Sigmoid colon (tissue), 6 donors: ENCODE measurements at regions not wholly inside any gene's neighbourhood (a gene's known extent, or its start where the extent isn't known, plus 50 kb on each side); places are given as distances from the start of the nearest gene placed in this dataset.

Experiments
- DNase-seq: peaks from one replicate; pipeline ENCODE4 v3.0.0-alpha.2; 2019
- H3K27ac ChIP-seq, 4 donors: fragments of 200-600 bp; sonication (generic); one replicate each; pipeline ENCODE4 v1.5.1; 2016 to 2019; ENCODE audit warnings: mild to moderate bottlenecking in 1 of 4
- H3K27me3 ChIP-seq, 3 donors: fragments of 200-600 bp; sonication (generic); one replicate each; pipeline ENCODE4 v1.5.1; 2019; ENCODE audit warnings: mild to moderate bottlenecking in 1 of 3
- H3K36me3 ChIP-seq, 4 donors: fragments of 200-600 bp; sonication (generic); one replicate each; pipeline ENCODE4 v1.5.1; 2016 to 2019
- H3K4me1 ChIP-seq, 4 donors: fragments of 200-600 bp; sonication (generic); one replicate each; pipeline ENCODE4 v1.5.1; 2017 to 2019
- H3K4me3 ChIP-seq, 4 donors: fragments of 200-600 bp; sonication (generic); one replicate each; pipeline ENCODE4 v1.5.1; 2017 to 2019; ENCODE audit warnings: mild to moderate bottlenecking in 2 of 4, moderate library complexity in 1 of 4
- H3K9me3 ChIP-seq, 4 donors: fragments of 200-600 bp in 3 of 4; sonication (generic) in 3 of 4; one replicate each; pipeline versions ENCODE4 v1.5.1 to v1.6.1; 2013 to 2019
- CTCF ChIP-seq, 4 experiments: fragments of 450-650 bp in 3 of 4; fragments of 200-600 bp in 1 of 4; IDR thresholded peaks; one replicate each; pipeline ENCODE4 v1.5.1; 2016 to 2019; ENCODE audit warnings: antibody characterized with exemption in 4 of 4, mild to moderate bottlenecking in 3 of 4, moderate library complexity in 2 of 4
- EP300 ChIP-seq, 4 donors: sonication (generic); formaldehyde crosslinking; IDR thresholded peaks; one replicate each; pipeline ENCODE4 v1.6.1; 2017; ENCODE audit warnings: antibody characterized with exemption in 4 of 4
- POLR2A ChIP-seq, 2 donors: fragments of 450-650 bp; IDR thresholded peaks; one replicate each; pipeline ENCODE4 v1.6.1; 2016; ENCODE audit warnings: antibody characterized with exemption in 2 of 2, mild to moderate bottlenecking in 2 of 2, moderate library complexity in 2 of 2
- POLR2AphosphoS5 ChIP-seq, 4 donors: sonication (generic); formaldehyde crosslinking; IDR thresholded peaks; one replicate each; pipeline ENCODE4 v1.6.1; 2017; ENCODE audit warnings: antibody characterized with exemption in 4 of 4
- WGBS, 2 donors: extraction: QIAGEN DNeasy Blood & Tissue Kit; methylation state at CpG; one replicate each; pipeline ENCODE4 v1.1.7; 2013; 5-methylcytosine and 5-hydroxymethylcytosine counted together
- intact Hi-C: fragments of 100-400 bp; cut with DNase I; formaldehyde crosslinking; loops from one replicate; pipeline ENCODE4 v1.15.1; 2023
- donor health status: healthy with polysubstance abuse.
- donor health status: healthy.

GRCh38 chrX:33307911-33308354 lies 96.6 kb upstream of the DMD start:
- no peak for DNase-seq
- Histone ChIP-seq H3K9me3 (no peaks in the 10 kb centered on the region), H3K4me1 (no peaks in the 10 kb centered on the region), H3K36me3 (no peaks in the 10 kb centered on the region), H3K4me3 (no peak overlapping the region), H3K27ac (no peak overlapping the region), H3K27me3 (no peaks in the 10 kb centered on the region)
- intact Hi-C loops, result no loop called here
- TF ChIP-seq POLR2AphosphoS5 (IDR thresholded peaks at IDR 0.05) (no peak), EP300 (IDR thresholded peaks at IDR 0.05) (no peak)
- WGBS, 2 donors, result 88 to 91% methylated on average over 2 of the region's 2 CpGs

- Histone ChIP-seq H3K9me3 (no peaks in the 10 kb centered on the region), H3K27me3 (no peaks in the 10 kb centered on the region), H3K4me3 (no peak overlapping the region), H3K27ac (no peak overlapping the region), H3K36me3 (no peaks in the 10 kb centered on the region), H3K4me1 (no peaks in the 10 kb centered on the region)
- TF ChIP-seq EP300 (IDR thresholded peaks at IDR 0.05) (no peak), POLR2A (IDR thresholded peaks at IDR 0.05) (no peak), CTCF (IDR thresholded peaks at IDR 0.05) (no peak)
- intact Hi-C loops, result no loop called here
- 96% methylated on average over 5 of the region's 5 CpGs for WGBS, 2 donors
- no peak for DNase-seq
Measured at GRCh38 chrX:33298622-33299021, 87.3 kb upstream of the DMD start.

GRCh38 chrX:33285550-33285949 lies 74.2 kb upstream of the DMD start:
- Histone ChIP-seq H3K27ac (no peak overlapping the region), H3K4me1 (no peaks in the 10 kb centered on the region), H3K27me3 (no peaks in the 10 kb centered on the region), H3K9me3 (no peaks in the 10 kb centered on the region), H3K4me3 (no peak overlapping the region), H3K36me3 (no peaks in the 10 kb centered on the region)
- DNase-seq, result no peak
- intact Hi-C loops, result no loop called here
- TF ChIP-seq EP300 (IDR thresholded peaks at IDR 0.05), result no peak
- no peak for TF ChIP-seq POLR2A (IDR thresholded peaks at IDR 0.05)
- TF ChIP-seq CTCF (IDR thresholded peaks at IDR 0.05), result no peak
- TF ChIP-seq POLR2AphosphoS5 (IDR thresholded peaks at IDR 0.05), result no peak
- 64 to 74% methylated on average over 1 of the region's 1 CpG for WGBS, 2 donors

- no peak overlapping the region for H3K27ac ChIP-seq
- H3K4me3 ChIP-seq, result no peak overlapping the region
- H3K27me3 ChIP-seq, result no peaks in the 10 kb centered on the region
- intact Hi-C loops, result no loop called here
- H3K36me3 ChIP-seq, result no peaks in the 10 kb centered on the region
- TF ChIP-seq CTCF (IDR thresholded peaks at IDR 0.05) (no peak), POLR2A (IDR thresholded peaks at IDR 0.05) (no peak), POLR2AphosphoS5 (IDR thresholded peaks at IDR 0.05) (no peak)
- 83 to 90% methylated on average over 3 of the region's 3 CpGs for WGBS, 2 donors
- H3K4me1 ChIP-seq, result no peaks in the 10 kb centered on the region
- no peaks in the 10 kb centered on the region for H3K9me3 ChIP-seq
- DNase-seq, result no peak
Measured at GRCh38 chrX:33277046-33277445, 65.7 kb upstream of the DMD start.

DNA sequence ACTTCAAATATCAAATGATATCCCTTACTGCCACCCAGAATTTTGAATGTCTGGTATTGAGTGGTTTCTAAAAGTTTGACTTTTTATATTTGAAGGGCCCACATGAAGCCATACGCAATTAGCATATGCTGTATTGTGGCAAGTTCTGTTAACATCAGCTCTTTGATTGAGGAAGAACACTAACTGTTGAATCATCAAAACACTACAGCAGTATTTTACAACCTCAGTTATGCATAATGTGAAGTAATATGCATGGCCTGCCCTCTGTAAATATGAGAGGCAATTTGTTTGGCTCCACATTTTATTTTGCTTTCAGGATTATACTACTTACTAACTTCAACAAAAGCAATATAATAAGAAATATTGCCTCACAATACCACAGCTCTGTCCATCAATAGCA lies 62.2 kb upstream of the DMD start:
- Histone ChIP-seq H3K27ac (no peak overlapping the region), H3K4me3 (no peak overlapping the region), H3K27me3 (no peaks in the 10 kb centered on the region), H3K4me1 (no peaks in the 10 kb centered on the region), H3K9me3 (no peaks in the 10 kb centered on the region), H3K36me3 (no peaks in the 10 kb centered on the region)
- no peak for TF ChIP-seq CTCF (IDR thresholded peaks at IDR 0.05)
- no peak for TF ChIP-seq EP300 (IDR thresholded peaks at IDR 0.05)
- TF ChIP-seq POLR2A (IDR thresholded peaks at IDR 0.05), result no peak
- no peak for TF ChIP-seq POLR2AphosphoS5 (IDR thresholded peaks at IDR 0.05)
- WGBS, 2 donors, result 78 to 92% methylated on average over 1 of the region's 1 CpG
- intact Hi-C loops, result no loop called here
- DNase-seq, result no peak
